WTC11 (cell line): ENCODE measurements at regions not wholly inside any gene's neighbourhood (a gene's known extent, or its start where the extent isn't known, plus 50 kb on each side); places are given as distances from the start of the nearest gene placed in this dataset.

ENCODE experiments used
- ATAC-seq: fragments of 200-7000 bp; cut with Tn5 transposase; 2 replicates; pipeline ENCODE4 v1.10.0; 2021; ENCODE audit warnings: mild to moderate bottlenecking, moderate library complexity
- CTCF ChIA-PET: fragments of 300-600 bp; sonication (Branson Sonifier 250); formaldehyde crosslinking; loops from one replicate; lab custom pipeline; 2021; ENCODE audit warnings: antibody characterized with exemption; lab: Charles Lee
- POLR2A ChIA-PET: fragments of 350-600 bp; sonication (Branson Sonifier 250); formaldehyde crosslinking; loops from one replicate; lab custom pipeline; 2021; ENCODE audit warnings: antibody characterized with exemption; lab: Charles Lee
- DNase-seq: peaks from one replicate; pipeline ENCODE4 v3.0.0; 2021; ENCODE audit warnings: low spot score
- H3K27ac Mint-ChIP-seq: 2 replicates; pipeline ENCODE4 v1.8.0; 2021; ENCODE audit warnings: mixed read lengths
- H3K27me3 Mint-ChIP-seq: 2 replicates; pipeline ENCODE4 v1.8.0; 2021; ENCODE audit warnings: low read depth, mild to moderate bottlenecking, moderate library complexity, mixed read lengths
- H3K36me3 Mint-ChIP-seq: 2 replicates; pipeline ENCODE4 v1.8.0; 2021; ENCODE audit warnings: mixed read lengths
- H3K4me1 Mint-ChIP-seq: 2 replicates; pipeline ENCODE4 v1.8.0; 2022; ENCODE audit warnings: mixed read lengths
- H3K4me3 Mint-ChIP-seq: 2 replicates; pipeline ENCODE4 v1.8.0; 2021; ENCODE audit warnings: mild to moderate bottlenecking, moderate library complexity, mixed read lengths
- H3K9me3 Mint-ChIP-seq: 2 replicates; pipeline ENCODE4 v1.8.0; 2021; ENCODE audit warnings: mixed read lengths
- ATF1 ChIP-seq: sonication (generic); formaldehyde crosslinking; IDR thresholded peaks from 2 replicates; pipeline ENCODE4 v1.8.1; 2023; ENCODE audit warnings: mild to moderate bottlenecking, moderate library complexity, missing genetic modification reagents
- CBFB ChIP-seq: sonication (generic); formaldehyde crosslinking; IDR thresholded peaks from 2 replicates; pipeline ENCODE4 v1.8.1; 2022; ENCODE audit warnings: mild to moderate bottlenecking, low read depth, missing genetic modification reagents
- CTCF ChIP-seq: fragments of 200-600 bp; IDR thresholded peaks from 2 replicates; pipeline ENCODE4 v1.8.0; 2022; ENCODE audit warnings: antibody characterized with exemption
- ELF4 ChIP-seq: sonication (generic); formaldehyde crosslinking; IDR thresholded peaks from 2 replicates; pipeline ENCODE4 v1.8.1; 2022; ENCODE audit warnings: low read depth, mild to moderate bottlenecking, moderate library complexity, missing genetic modification reagents
- ESRRA ChIP-seq: sonication (generic); formaldehyde crosslinking; IDR thresholded peaks from 2 replicates; pipeline ENCODE4 v1.8.1; 2022; ENCODE audit warnings: mild to moderate bottlenecking, missing genetic modification reagents, borderline replicate concordance
- IRF2 ChIP-seq: sonication (generic); formaldehyde crosslinking; IDR thresholded peaks from 2 replicates; pipeline ENCODE4 v1.8.0; 2022; ENCODE audit warnings: low read depth, missing genetic modification reagents, borderline replicate concordance
- JUN ChIP-seq: sonication (generic); formaldehyde crosslinking; IDR thresholded peaks from 2 replicates; pipeline ENCODE4 v1.8.0; 2023; ENCODE audit warnings: mild to moderate bottlenecking, missing genetic modification reagents
- MYBL2 ChIP-seq: sonication (generic); formaldehyde crosslinking; IDR thresholded peaks from 2 replicates; pipeline ENCODE4 v1.8.1; 2023; ENCODE audit warnings: mild to moderate bottlenecking, moderate library complexity, missing genetic modification reagents
- NFATC4 ChIP-seq: fragments of 250-450 bp; sonication (Bioruptor Pico); IDR thresholded peaks from 2 replicates; pipeline ENCODE4 v1.9.0; 2021; ENCODE audit warnings: mild to moderate bottlenecking
- NR1H2 ChIP-seq: sonication (generic); formaldehyde crosslinking; IDR thresholded peaks from 2 replicates; pipeline ENCODE4 v1.9.0; 2021; ENCODE audit warnings: mild to moderate bottlenecking, moderate library complexity, missing genetic modification reagents
- RORB ChIP-seq: fragments of 250-450 bp; sonication (Bioruptor Pico); IDR thresholded peaks from 2 replicates; pipeline ENCODE4 v1.9.0; 2021; ENCODE audit warnings: mild to moderate bottlenecking
- SMAD4 ChIP-seq: sonication (generic); formaldehyde crosslinking; IDR thresholded peaks from 2 replicates; pipeline ENCODE4 v1.8.0; 2022; ENCODE audit warnings: mild to moderate bottlenecking, missing genetic modification reagents
- ZNF317 ChIP-seq: sonication (generic); formaldehyde crosslinking; IDR thresholded peaks from 2 replicates; pipeline ENCODE4 v1.8.1; 2023; ENCODE audit warnings: low read depth, mild to moderate bottlenecking, moderate library complexity, missing genetic modification reagents, borderline replicate concordance
- ZNF396 ChIP-seq: fragments of 250-450 bp; sonication (Bioruptor Pico); IDR thresholded peaks from 2 replicates; pipeline ENCODE4 v1.8.0; 2021; ENCODE audit warnings: mild to moderate bottlenecking, moderate library complexity, borderline replicate concordance
- ZNF532 ChIP-seq: fragments of 250-450 bp; sonication (Bioruptor Pico); IDR thresholded peaks from 2 replicates; pipeline ENCODE4 v1.9.0; 2021; ENCODE audit warnings: mild to moderate bottlenecking, borderline replicate concordance
- TF ChIP-seq, protein P1 (sequence below): sonication (generic); formaldehyde crosslinking; IDR thresholded peaks from 2 replicates; pipeline ENCODE4 v1.8.1; 2023; ENCODE audit warnings: mild to moderate bottlenecking, missing genetic modification reagents, borderline replicate concordance
- TF ChIP-seq, protein P2 (sequence below): fragments of 250-450 bp; sonication (Bioruptor Pico); IDR thresholded peaks from 2 replicates; pipeline ENCODE4 v1.9.0; 2021; ENCODE audit warnings: mild to moderate bottlenecking
- TF ChIP-seq, protein P3 (sequence below): sonication (generic); formaldehyde crosslinking; IDR thresholded peaks from 2 replicates; pipeline ENCODE4 v1.8.1; 2023; ENCODE audit warnings: mild to moderate bottlenecking, moderate library complexity, missing genetic modification reagents

- Mint-ChIP-seq H3K27ac (no peak overlapping the region), H3K36me3 (no peaks in the 10 kb centered on the region), H3K4me1 (no peaks in the 10 kb centered on the region), H3K9me3 (peaks cover 13% of the 10 kb centered on the region), H3K27me3 (no peaks in the 10 kb centered on the region), H3K4me3 (no peak overlapping the region)
- ATAC-seq (no peak), DNase-seq (no peak)
- TF ChIP-seq ZNF532 (CRISPR knock-in tag): no peak
- TF ChIP-seq RORB (CRISPR knock-in tag): no peak
- no peak for TF ChIP-seq MYBL2 (CRISPR knock-in tag)
- no peak for TF ChIP-seq ATF1 (CRISPR knock-in tag)
- TF ChIP-seq CTCF: no peak
- TF ChIP-seq ZNF317 (CRISPR knock-in tag): no peak
- TF ChIP-seq, protein P1, sequence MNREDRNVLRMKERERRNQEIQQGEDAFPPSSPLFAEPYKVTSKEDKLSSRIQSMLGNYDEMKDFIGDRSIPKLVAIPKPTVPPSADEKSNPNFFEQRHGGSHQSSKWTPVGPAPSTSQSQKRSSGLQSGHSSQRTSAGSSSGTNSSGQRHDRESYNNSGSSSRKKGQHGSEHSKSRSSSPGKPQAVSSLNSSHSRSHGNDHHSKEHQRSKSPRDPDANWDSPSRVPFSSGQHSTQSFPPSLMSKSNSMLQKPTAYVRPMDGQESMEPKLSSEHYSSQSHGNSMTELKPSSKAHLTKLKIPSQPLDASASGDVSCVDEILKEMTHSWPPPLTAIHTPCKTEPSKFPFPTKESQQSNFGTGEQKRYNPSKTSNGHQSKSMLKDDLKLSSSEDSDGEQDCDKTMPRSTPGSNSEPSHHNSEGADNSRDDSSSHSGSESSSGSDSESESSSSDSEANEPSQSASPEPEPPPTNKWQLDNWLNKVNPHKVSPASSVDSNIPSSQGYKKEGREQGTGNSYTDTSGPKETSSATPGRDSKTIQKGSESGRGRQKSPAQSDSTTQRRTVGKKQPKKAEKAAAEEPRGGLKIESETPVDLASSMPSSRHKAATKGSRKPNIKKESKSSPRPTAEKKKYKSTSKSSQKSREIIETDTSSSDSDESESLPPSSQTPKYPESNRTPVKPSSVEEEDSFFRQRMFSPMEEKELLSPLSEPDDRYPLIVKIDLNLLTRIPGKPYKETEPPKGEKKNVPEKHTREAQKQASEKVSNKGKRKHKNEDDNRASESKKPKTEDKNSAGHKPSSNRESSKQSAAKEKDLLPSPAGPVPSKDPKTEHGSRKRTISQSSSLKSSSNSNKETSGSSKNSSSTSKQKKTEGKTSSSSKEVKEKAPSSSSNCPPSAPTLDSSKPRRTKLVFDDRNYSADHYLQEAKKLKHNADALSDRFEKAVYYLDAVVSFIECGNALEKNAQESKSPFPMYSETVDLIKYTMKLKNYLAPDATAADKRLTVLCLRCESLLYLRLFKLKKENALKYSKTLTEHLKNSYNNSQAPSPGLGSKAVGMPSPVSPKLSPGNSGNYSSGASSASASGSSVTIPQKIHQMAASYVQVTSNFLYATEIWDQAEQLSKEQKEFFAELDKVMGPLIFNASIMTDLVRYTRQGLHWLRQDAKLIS (CRISPR knock-in tag): no peak
- TF ChIP-seq CBFB (CRISPR knock-in tag): no peak
- no peak for TF ChIP-seq ESRRA (CRISPR knock-in tag)
- no peak for TF ChIP-seq JUN
- ChIA-PET CTCF (no interaction called here), POLR2A (no interaction called here)
Observed at GRCh38 chrX:21131786-21132185, 242.4 kb upstream of the CNKSR2 start.

GRCh38 chrX:21132686-21133393 is 241.4 kb upstream of the CNKSR2 start:
- POLR2A ChIA-PET: no interaction called here
- Mint-ChIP-seq H3K27ac (no peak overlapping the region), H3K9me3 (peaks cover 13% of the 10 kb centered on the region), H3K27me3 (no peaks in the 10 kb centered on the region), H3K4me3 (no peak overlapping the region), H3K36me3 (no peaks in the 10 kb centered on the region), H3K4me1 (no peaks in the 10 kb centered on the region)
- DNase-seq (no peak), ATAC-seq (no peak)
- CTCF ChIA-PET: no interaction called here
- TF ChIP-seq ZNF396 (CRISPR knock-in tag) (no peak), ELF4 (CRISPR knock-in tag) (no peak), NFATC4 (CRISPR knock-in tag) (no peak), CTCF (no peak), IRF2 (CRISPR knock-in tag) (no peak), SMAD4 (CRISPR knock-in tag) (no peak), NR1H2 (CRISPR knock-in tag) (no peak)
- TF ChIP-seq, protein P2, sequence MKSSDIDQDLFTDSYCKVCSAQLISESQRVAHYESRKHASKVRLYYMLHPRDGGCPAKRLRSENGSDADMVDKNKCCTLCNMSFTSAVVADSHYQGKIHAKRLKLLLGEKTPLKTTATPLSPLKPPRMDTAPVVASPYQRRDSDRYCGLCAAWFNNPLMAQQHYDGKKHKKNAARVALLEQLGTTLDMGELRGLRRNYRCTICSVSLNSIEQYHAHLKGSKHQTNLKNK (CRISPR knock-in tag): no peak
- TF ChIP-seq, protein P3, sequence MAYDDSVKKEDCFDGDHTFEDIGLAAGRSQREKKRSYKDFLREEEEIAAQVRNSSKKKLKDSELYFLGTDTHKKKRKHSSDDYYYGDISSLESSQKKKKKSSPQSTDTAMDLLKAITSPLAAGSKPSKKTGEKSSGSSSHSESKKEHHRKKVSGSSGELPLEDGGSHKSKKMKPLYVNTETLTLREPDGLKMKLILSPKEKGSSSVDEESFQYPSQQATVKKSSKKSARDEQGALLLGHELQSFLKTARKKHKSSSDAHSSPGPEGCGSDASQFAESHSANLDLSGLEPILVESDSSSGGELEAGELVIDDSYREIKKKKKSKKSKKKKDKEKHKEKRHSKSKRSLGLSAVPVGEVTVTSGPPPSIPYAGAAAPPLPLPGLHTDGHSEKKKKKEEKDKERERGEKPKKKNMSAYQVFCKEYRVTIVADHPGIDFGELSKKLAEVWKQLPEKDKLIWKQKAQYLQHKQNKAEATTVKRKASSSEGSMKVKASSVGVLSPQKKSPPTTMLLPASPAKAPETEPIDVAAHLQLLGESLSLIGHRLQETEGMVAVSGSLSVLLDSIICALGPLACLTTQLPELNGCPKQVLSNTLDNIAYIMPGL (CRISPR knock-in tag): no peak
